Tibial nerve (tissue), 4 donors: ENCODE measurements at regions not wholly inside any gene's neighbourhood (a gene's known extent, or its start where the extent isn't known, plus 50 kb on each side); places are given as distances from the start of the nearest gene placed in this dataset.

ENCODE experiments used
- DNase-seq, 2 donors: peaks; one replicate each; pipeline ENCODE4 v3.0.0-alpha.2; 2019; ENCODE audit warnings: low spot score in 2 of 2
- H3K27ac ChIP-seq, 4 donors: fragments of 200-600 bp; sonication (generic) in 3 of 4; one replicate each; pipeline ENCODE4 v1.5.1; 2017 to 2019; ENCODE audit warnings: mild to moderate bottlenecking in 1 of 4
- H3K27me3 ChIP-seq, 2 donors: fragments of 200-600 bp; sonication (generic) in 1 of 2; one replicate each; pipeline versions ENCODE4 v1.5.1 to v1.6.0; 2017 to 2019
- H3K36me3 ChIP-seq, 3 donors: fragments of 200-600 bp; sonication (generic); one replicate each; pipeline ENCODE4 v1.5.1; 2018 to 2019
- H3K4me1 ChIP-seq, 4 donors: fragments of 200-600 bp; sonication (generic) in 3 of 4; one replicate each; pipeline ENCODE4 v1.5.1; 2017 to 2019
- H3K4me3 ChIP-seq, 4 donors: fragments of 200-600 bp; sonication (generic) in 3 of 4; one replicate each; pipeline ENCODE4 v1.5.1; 2017 to 2019; ENCODE audit warnings: mild to moderate bottlenecking in 1 of 4, moderate library complexity in 1 of 4
- H3K9me3 ChIP-seq, 4 donors: fragments of 200-600 bp; sonication (generic) in 3 of 4; one replicate each; pipeline ENCODE4 v1.5.1; 2017 to 2019
- EP300 ChIP-seq, 2 donors: sonication (generic); formaldehyde crosslinking; IDR thresholded peaks; one replicate each; pipeline ENCODE4 v1.6.1; 2017; ENCODE audit warnings: antibody characterized with exemption in 2 of 2, mild to moderate bottlenecking in 1 of 2
- POLR2A ChIP-seq, 2 donors: fragments of 450-650 bp; IDR thresholded peaks; one replicate each; pipeline ENCODE4 v1.6.1; 2017; ENCODE audit warnings: antibody characterized with exemption in 2 of 2, mild to moderate bottlenecking in 2 of 2, moderate library complexity in 2 of 2
- WGBS, 2 donors: methylation state at CpG; one replicate each; pipeline ENCODE4 v1.1.5; 2018; 5-methylcytosine and 5-hydroxymethylcytosine counted together
- TF ChIP-seq, protein P1 (sequence below), 5 experiments: fragments of 200-600 bp in 3 of 5; fragments of 450-650 bp in 2 of 5; sonication (generic) in 3 of 5; IDR thresholded peaks; one replicate each; pipeline ENCODE4 v1.5.1; 2016 to 2019; ENCODE audit warnings: antibody characterized with exemption in 5 of 5, mild to moderate bottlenecking in 3 of 5, moderate library complexity in 2 of 5

GRCh38 chr10:90571481-90572258 is 286.2 kb downstream of the HTR7 start:
- H3K27ac ChIP-seq: no peak overlapping the region
- peaks cover 0 to 4% (median 0%) of the 10 kb centered on the region in 4 donors for H3K9me3 ChIP-seq
- H3K4me1 ChIP-seq: no peaks in the 10 kb centered on the region
- no peaks in the 10 kb centered on the region for H3K27me3 ChIP-seq
- WGBS, 2 donors: 79 to 83% methylated on average over 8 of the region's 8 CpGs
- no peak overlapping the region for H3K4me3 ChIP-seq
- TF ChIP-seq, protein P1, sequence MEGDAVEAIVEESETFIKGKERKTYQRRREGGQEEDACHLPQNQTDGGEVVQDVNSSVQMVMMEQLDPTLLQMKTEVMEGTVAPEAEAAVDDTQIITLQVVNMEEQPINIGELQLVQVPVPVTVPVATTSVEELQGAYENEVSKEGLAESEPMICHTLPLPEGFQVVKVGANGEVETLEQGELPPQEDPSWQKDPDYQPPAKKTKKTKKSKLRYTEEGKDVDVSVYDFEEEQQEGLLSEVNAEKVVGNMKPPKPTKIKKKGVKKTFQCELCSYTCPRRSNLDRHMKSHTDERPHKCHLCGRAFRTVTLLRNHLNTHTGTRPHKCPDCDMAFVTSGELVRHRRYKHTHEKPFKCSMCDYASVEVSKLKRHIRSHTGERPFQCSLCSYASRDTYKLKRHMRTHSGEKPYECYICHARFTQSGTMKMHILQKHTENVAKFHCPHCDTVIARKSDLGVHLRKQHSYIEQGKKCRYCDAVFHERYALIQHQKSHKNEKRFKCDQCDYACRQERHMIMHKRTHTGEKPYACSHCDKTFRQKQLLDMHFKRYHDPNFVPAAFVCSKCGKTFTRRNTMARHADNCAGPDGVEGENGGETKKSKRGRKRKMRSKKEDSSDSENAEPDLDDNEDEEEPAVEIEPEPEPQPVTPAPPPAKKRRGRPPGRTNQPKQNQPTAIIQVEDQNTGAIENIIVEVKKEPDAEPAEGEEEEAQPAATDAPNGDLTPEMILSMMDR (IDR thresholded peaks at IDR 0.05): no peak
- no peak for TF ChIP-seq POLR2A (IDR thresholded peaks at IDR 0.05)
- TF ChIP-seq EP300 (IDR thresholded peaks at IDR 0.05): no peak
- DNase-seq: no peak
- no peaks in the 10 kb centered on the region for H3K36me3 ChIP-seq

DNA sequence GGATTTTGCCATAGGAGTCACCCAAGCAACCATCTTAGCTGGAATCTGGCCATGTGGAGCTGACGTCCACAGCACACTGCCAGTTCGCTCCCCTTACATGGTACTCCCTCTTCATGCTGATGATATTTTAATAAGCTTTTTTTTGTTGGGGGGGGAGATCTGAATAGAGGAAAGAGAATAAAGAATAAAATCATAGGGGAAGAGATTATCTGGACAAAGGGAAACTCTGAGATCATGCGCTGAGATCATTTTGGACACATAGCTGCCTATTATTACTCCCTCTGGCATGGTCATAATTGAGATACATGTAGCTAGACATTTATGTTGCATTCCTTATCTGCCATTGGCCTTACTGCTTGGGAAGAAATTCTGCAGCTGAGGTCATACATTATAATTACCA is 282.7 kb downstream of the HTR7 start:
- no peak for DNase-seq
- Histone ChIP-seq H3K4me1 (no peaks in the 10 kb centered on the region), H3K36me3 (no peaks in the 10 kb centered on the region), H3K9me3 (no peaks in the 10 kb centered on the region), H3K27ac (no peak overlapping the region), H3K4me3 (no peak overlapping the region), H3K27me3 (no peaks in the 10 kb centered on the region)
- no peak for TF ChIP-seq EP300 (IDR thresholded peaks at IDR 0.05)
- WGBS, 2 donors: 41 to 51% methylated on average over 3 of the region's 3 CpGs

- Histone ChIP-seq H3K4me1 (no peaks in the 10 kb centered on the region), H3K27me3 (no peaks in the 10 kb centered on the region), H3K27ac (no peak overlapping the region), H3K4me3 (no peak overlapping the region), H3K9me3 (no peaks in the 10 kb centered on the region), H3K36me3 (no peaks in the 10 kb centered on the region)
- TF ChIP-seq, protein P1 (IDR thresholded peaks at IDR 0.05): no peak
- no peak for TF ChIP-seq EP300 (IDR thresholded peaks at IDR 0.05)
- no peak for TF ChIP-seq POLR2A (IDR thresholded peaks at IDR 0.05)
- DNase-seq: no peak
- WGBS, 2 donors: 2 to 44% methylated on average over 1 of the region's 1 CpG
Measured at GRCh38 chr10:90577569-90577968, 280.3 kb downstream of the HTR7 start.

- Histone ChIP-seq H3K36me3 (no peaks in the 10 kb centered on the region), H3K4me3 (no peak overlapping the region), H3K27ac (no peak overlapping the region), H3K4me1 (no peaks in the 10 kb centered on the region), H3K27me3 (no peaks in the 10 kb centered on the region), H3K9me3 (no peaks in the 10 kb centered on the region)
- 71 to 79% methylated on average over 1 of the region's 1 CpG for WGBS, 2 donors
- TF ChIP-seq POLR2A (IDR thresholded peaks at IDR 0.05): no peak
- no peak for TF ChIP-seq EP300 (IDR thresholded peaks at IDR 0.05)
- TF ChIP-seq, protein P1 (IDR thresholded peaks at IDR 0.05): no peak
- DNase-seq: no peak
Measured at GRCh38 chr10:90579602-90580242, 278.1 kb downstream of the HTR7 start.

GRCh38 chr10:90583416-90583815 is 274.4 kb downstream of the HTR7 start:
- Histone ChIP-seq H3K27me3 (no peaks in the 10 kb centered on the region), H3K4me1 (no peaks in the 10 kb centered on the region), H3K27ac (no peak overlapping the region), H3K4me3 (no peak overlapping the region), H3K36me3 (no peaks in the 10 kb centered on the region), H3K9me3 (no peaks in the 10 kb centered on the region)
- TF ChIP-seq EP300 (IDR thresholded peaks at IDR 0.05): no peak
- TF ChIP-seq, protein P1 (IDR thresholded peaks at IDR 0.05): no peak
- no peak for TF ChIP-seq POLR2A (IDR thresholded peaks at IDR 0.05)
- DNase-seq: no peak
- WGBS, 2 donors: 68 to 76% methylated on average over 3 of the region's 3 CpGs
